ENCODE measurements at regions not wholly inside any gene's neighbourhood (a gene's known extent, or its start where the extent isn't known, plus 50 kb on each side); places are given as distances from the start of the nearest gene placed in this dataset.

DNA sequence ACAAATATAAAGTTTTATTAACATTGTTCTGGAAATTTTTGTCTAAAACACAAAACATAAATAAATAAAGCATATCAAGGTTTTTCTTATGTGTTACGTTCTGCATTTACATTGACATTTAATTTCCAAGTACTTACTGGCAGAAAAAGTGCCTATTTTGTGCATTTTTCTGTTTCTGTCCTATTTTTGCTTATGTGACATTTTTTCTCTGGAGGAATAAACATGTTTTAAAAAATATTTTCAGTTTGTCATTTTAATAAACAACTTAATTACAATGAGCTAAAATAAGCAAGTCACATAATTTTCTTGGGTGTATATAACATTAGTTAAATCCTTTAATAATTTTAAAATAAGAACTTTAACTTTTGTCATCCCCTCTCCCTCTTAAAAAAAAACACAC is 94.4 kb upstream of the HS3ST5 start:
- Histone ChIP-seq H3K9me3 (ENCODE audit: control insufficient read depth in 2 of 2, low read length in 2 of 2) (no peaks in the 10 kb centered on the region), H3K27ac (ENCODE audit: low read length) (no peak overlapping the region), H3K4me3 (ENCODE audit: low read length in 2 of 2) (no peak overlapping the region), H3K9ac (ENCODE audit: low read length in 2 of 2) (no peak overlapping the region), H3K27me3 (ENCODE audit: control insufficient read depth in 1 of 2, insufficient read depth in 2 of 2, low read length in 2 of 2) (no peaks in the 10 kb centered on the region), H3K4me1 (ENCODE audit: control insufficient read depth, insufficient read depth, low read length) (no peaks in the 10 kb centered on the region), H3K36me3 (ENCODE audit: control insufficient read depth in 2 of 2, insufficient read depth in 2 of 2, low read length in 2 of 2) (no peaks in the 10 kb centered on the region)

DNA sequence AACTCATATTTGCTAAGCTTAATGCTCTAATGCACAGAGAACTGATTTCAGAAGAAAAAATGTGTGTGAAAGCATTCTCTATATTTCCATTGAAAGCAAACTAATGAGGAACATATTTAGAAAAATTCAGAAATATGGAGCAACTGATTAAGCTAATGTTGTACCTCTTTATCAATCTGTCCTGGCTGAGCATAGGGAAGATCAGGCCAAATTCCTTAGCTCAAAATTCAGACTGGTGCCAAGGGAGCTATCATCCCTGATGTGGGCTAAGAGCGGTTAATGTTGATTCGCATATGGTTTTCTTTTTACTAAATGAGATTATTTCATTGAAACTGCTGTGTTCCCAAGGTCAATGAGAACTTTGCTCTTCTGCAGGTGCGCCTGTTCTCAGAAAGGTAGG is 93.9 kb upstream of the HS3ST5 start:
- H3K36me3 ChIP-seq (ENCODE audit: control insufficient read depth in 2 of 2, insufficient read depth in 2 of 2, low read length in 2 of 2), result no peaks in the 10 kb centered on the region
- H3K9ac ChIP-seq (ENCODE audit: low read length in 2 of 2), result no peak overlapping the region
- H3K9me3 ChIP-seq (ENCODE audit: control insufficient read depth in 2 of 2, low read length in 2 of 2), result no peaks in the 10 kb centered on the region
- H3K27ac ChIP-seq (ENCODE audit: low read length), result no peak overlapping the region
- no peaks in the 10 kb centered on the region for H3K4me1 ChIP-seq (ENCODE audit: control insufficient read depth, insufficient read depth, low read length)
- H3K27me3 ChIP-seq (ENCODE audit: control insufficient read depth in 1 of 2, insufficient read depth in 2 of 2, low read length in 2 of 2), result no peaks in the 10 kb centered on the region
- H3K4me3 ChIP-seq (ENCODE audit: low read length in 2 of 2), result no peak overlapping the region

DNA sequence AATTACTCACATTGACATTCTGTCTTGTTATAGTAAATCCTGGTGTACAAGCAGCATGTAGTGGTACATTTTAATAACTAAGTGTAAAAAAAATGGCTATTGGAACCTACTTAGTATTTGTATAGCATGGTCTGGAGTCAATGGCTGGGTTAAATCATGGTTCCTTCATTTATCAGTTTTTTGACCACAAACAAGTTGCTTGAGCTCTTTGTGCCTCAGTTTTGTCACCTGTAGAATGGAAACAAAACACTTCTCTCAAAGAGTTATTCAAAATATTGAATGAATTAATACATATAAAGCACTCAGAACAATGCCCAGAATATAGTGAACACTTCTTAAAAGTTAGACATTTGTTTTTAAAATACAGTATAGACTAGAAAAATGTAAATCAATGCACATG is 93.2 kb upstream of the HS3ST5 start:
- H3K4me1 ChIP-seq (ENCODE audit: control insufficient read depth, insufficient read depth, low read length), result no peaks in the 10 kb centered on the region
- H3K36me3 ChIP-seq (ENCODE audit: control insufficient read depth in 2 of 2, insufficient read depth in 2 of 2, low read length in 2 of 2), result no peaks in the 10 kb centered on the region
- H3K27ac ChIP-seq (ENCODE audit: low read length), result no peak overlapping the region
- no peak overlapping the region for H3K4me3 ChIP-seq (ENCODE audit: low read length in 2 of 2)
- H3K9ac ChIP-seq (ENCODE audit: low read length in 2 of 2), result no peak overlapping the region
- H3K9me3 ChIP-seq (ENCODE audit: control insufficient read depth in 2 of 2, low read length in 2 of 2), result no peaks in the 10 kb centered on the region
- H3K27me3 ChIP-seq (ENCODE audit: control insufficient read depth in 1 of 2, insufficient read depth in 2 of 2, low read length in 2 of 2), result no peaks in the 10 kb centered on the region

DNA sequence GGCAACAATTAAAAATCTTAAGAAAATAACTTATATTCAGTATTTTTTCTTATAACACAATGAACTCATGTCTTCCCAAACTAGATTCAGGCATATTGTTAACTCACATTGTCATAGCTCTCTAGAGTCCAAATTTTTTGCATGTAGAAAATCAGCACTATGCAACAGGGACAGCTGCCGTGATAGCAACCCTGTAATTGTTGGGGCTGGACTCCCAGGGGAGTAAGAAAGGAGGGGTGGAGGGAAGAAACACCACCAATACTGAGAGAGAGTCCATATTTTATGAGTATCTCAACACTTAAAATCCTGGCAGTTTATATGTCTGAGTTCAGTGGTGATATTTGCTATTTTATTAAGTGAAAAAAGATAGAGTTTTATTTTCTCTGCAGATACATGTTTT is 89.6 kb upstream of the HS3ST5 start:
- Histone ChIP-seq H3K36me3 (ENCODE audit: control insufficient read depth in 2 of 2, insufficient read depth in 2 of 2, low read length in 2 of 2) (no peaks in the 10 kb centered on the region), H3K9ac (ENCODE audit: low read length in 2 of 2) (no peak overlapping the region), H3K27me3 (ENCODE audit: control insufficient read depth in 1 of 2, insufficient read depth in 2 of 2, low read length in 2 of 2) (no peaks in the 10 kb centered on the region), H3K4me3 (ENCODE audit: low read length in 2 of 2) (no peak overlapping the region), H3K27ac (ENCODE audit: low read length) (no peak overlapping the region), H3K4me1 (ENCODE audit: control insufficient read depth, insufficient read depth, low read length) (no peaks in the 10 kb centered on the region), H3K9me3 (ENCODE audit: control insufficient read depth in 2 of 2, low read length in 2 of 2) (no peaks in the 10 kb centered on the region)

DNA sequence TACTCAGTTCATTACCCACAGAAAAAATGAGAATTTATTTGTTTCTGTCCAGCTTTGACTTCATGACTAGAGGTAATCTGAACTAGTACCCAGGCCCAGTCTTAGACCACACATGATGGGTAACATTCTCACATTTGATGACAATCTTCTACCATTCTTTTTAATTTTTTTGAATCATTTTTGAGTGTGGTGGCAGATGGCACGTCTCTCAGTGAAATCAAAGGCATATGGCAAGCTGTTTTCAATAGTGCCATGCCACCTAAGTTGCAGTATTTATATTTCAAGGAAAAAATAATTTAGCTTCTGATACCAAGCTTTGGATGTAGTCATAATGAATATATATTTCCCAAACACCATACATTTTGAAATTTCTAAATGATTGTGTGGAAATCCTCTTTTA is 88.8 kb upstream of the HS3ST5 start:
- H3K4me3 ChIP-seq (ENCODE audit: low read length in 2 of 2), result no peak overlapping the region
- no peaks in the 10 kb centered on the region for H3K36me3 ChIP-seq (ENCODE audit: control insufficient read depth in 2 of 2, insufficient read depth in 2 of 2, low read length in 2 of 2)
- no peak overlapping the region for H3K9ac ChIP-seq (ENCODE audit: low read length in 2 of 2)
- no peaks in the 10 kb centered on the region for H3K27me3 ChIP-seq (ENCODE audit: control insufficient read depth in 1 of 2, insufficient read depth in 2 of 2, low read length in 2 of 2)
- no peaks in the 10 kb centered on the region for H3K9me3 ChIP-seq (ENCODE audit: control insufficient read depth in 2 of 2, low read length in 2 of 2)
- no peaks in the 10 kb centered on the region for H3K4me1 ChIP-seq (ENCODE audit: control insufficient read depth, insufficient read depth, low read length)
- no peak overlapping the region for H3K27ac ChIP-seq (ENCODE audit: low read length)

DNA sequence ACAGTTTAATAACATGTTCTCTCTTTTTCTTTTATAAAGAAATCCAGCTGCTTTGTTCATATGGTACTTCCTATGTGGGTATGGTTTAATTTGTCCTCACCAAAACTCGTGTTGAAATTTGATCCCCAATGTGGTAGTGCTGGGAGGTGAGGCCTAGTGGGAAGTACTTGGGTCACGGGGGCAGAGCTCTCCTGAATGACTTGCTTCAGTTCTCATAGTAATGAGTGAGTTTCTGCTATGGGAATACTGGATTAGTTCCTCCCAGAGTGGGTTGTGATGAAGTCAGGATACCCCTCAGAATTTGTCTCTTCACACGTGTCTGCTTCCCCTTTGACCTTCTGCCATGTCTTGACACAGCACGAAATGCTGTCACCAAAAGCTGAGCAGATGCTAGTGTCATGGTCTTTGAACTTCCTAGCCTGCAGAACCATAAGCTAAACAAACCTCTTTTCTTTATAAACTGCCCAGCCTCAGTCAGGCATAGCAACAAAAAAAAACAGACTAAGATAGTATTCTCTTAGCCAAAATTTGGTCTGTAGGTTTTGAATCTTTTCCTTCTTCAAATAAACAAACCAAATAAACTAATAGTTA is 87.8 kb upstream of the HS3ST5 start:
- Histone ChIP-seq H3K27me3 (ENCODE audit: control insufficient read depth in 1 of 2, insufficient read depth in 2 of 2, low read length in 2 of 2) (no peaks in the 10 kb centered on the region), H3K9me3 (ENCODE audit: control insufficient read depth in 2 of 2, low read length in 2 of 2) (no peaks in the 10 kb centered on the region)

DNA sequence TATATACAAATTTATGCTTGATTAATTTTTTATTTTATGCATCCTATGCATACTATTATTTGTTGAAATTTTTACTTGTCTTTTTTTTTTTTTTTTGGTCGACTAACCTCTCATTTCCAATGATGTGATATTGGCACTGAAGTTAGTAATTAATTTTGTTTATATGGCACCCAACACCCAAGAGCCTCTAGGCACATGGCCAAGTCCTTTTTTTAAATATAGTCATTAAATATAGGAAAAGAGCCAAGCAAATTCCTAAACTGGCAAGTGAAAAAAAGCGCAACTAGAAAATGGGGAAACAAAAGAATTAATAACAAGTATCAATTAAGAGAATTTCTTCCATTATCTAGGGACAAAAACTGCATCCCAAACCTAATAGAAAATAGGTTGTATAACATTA is 85.5 kb upstream of the HS3ST5 start:
- Histone ChIP-seq H3K9me3 (ENCODE audit: control insufficient read depth in 2 of 2, low read length in 2 of 2) (no peaks in the 10 kb centered on the region), H3K9ac (ENCODE audit: low read length in 2 of 2) (no peak overlapping the region), H3K36me3 (ENCODE audit: control insufficient read depth in 2 of 2, insufficient read depth in 2 of 2, low read length in 2 of 2) (no peaks in the 10 kb centered on the region), H3K4me3 (ENCODE audit: low read length in 2 of 2) (no peak overlapping the region), H3K4me1 (ENCODE audit: control insufficient read depth, insufficient read depth, low read length) (no peaks in the 10 kb centered on the region), H3K27ac (ENCODE audit: low read length) (no peak overlapping the region), H3K27me3 (ENCODE audit: control insufficient read depth in 1 of 2, insufficient read depth in 2 of 2, low read length in 2 of 2) (no peaks in the 10 kb centered on the region)

More for the DNA sequence above, 87.8 kb upstream of the HS3ST5 start:
- Histone ChIP-seq H3K9ac (ENCODE audit: low read length in 2 of 2) (no peak overlapping the region), H3K4me1 (ENCODE audit: control insufficient read depth, insufficient read depth, low read length) (no peaks in the 10 kb centered on the region), H3K36me3 (ENCODE audit: control insufficient read depth in 2 of 2, insufficient read depth in 2 of 2, low read length in 2 of 2) (no peaks in the 10 kb centered on the region), H3K27ac (ENCODE audit: low read length) (no peak overlapping the region), H3K4me3 (ENCODE audit: low read length in 2 of 2) (no peak overlapping the region)

DNA sequence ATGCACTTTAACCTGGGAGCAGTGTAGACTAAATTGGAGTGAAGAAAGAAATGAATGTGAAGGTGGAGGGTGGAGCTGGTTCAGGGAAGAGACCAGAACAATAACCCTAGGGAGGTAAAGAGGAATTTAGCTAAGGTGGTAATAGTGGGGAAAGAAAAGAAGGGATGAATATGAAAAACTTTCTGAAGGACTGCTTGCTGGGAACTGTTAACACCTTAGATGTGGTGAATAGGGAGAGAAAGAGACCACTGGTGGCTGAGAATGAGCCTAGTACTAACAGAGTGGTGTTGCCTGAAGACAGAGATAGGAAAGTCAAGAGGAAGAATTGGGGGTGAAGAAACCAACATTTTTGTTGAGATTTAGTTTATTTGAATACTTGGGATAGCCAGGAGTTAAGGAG is 78.4 kb upstream of the HS3ST5 start:
- no peaks in the 10 kb centered on the region for H3K4me1 ChIP-seq (ENCODE audit: control insufficient read depth, insufficient read depth, low read length)
- no peaks in the 10 kb centered on the region for H3K36me3 ChIP-seq (ENCODE audit: control insufficient read depth in 2 of 2, insufficient read depth in 2 of 2, low read length in 2 of 2)
- no peak overlapping the region for H3K27ac ChIP-seq (ENCODE audit: low read length)
- H3K27me3 ChIP-seq (ENCODE audit: control insufficient read depth in 1 of 2, insufficient read depth in 2 of 2, low read length in 2 of 2), result no peaks in the 10 kb centered on the region
- no peak overlapping the region for H3K4me3 ChIP-seq (ENCODE audit: low read length in 2 of 2)
- no peak overlapping the region for H3K9ac ChIP-seq (ENCODE audit: low read length in 2 of 2)
- no peaks in the 10 kb centered on the region for H3K9me3 ChIP-seq (ENCODE audit: control insufficient read depth in 2 of 2, low read length in 2 of 2)

DNA sequence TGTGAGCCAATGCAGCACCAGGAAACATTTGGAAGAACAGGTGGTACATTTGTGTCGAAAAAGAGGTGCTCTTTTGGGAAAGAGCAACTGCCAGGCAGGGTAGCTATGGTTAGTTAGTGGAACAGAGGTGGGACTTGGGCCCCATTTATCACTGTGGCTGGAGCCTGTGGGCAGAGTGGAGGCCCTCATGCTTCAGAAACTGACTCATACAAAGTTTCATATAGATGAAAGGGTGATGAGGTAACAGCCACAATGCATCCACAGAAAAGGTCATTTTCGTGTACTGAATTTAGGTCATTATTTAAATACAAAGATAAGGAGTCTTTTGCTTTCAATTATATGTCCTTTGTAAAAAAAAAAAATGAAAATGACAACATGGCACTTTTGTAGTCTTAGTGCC is 76.4 kb upstream of the HS3ST5 start:
- Histone ChIP-seq H3K27ac (ENCODE audit: low read length) (no peak overlapping the region), H3K36me3 (ENCODE audit: control insufficient read depth in 2 of 2, insufficient read depth in 2 of 2, low read length in 2 of 2) (no peaks in the 10 kb centered on the region), H3K27me3 (ENCODE audit: control insufficient read depth in 1 of 2, insufficient read depth in 2 of 2, low read length in 2 of 2) (no peaks in the 10 kb centered on the region), H3K9me3 (ENCODE audit: control insufficient read depth in 2 of 2, low read length in 2 of 2) (no peaks in the 10 kb centered on the region), H3K4me3 (ENCODE audit: low read length in 2 of 2) (no peak overlapping the region), H3K4me1 (ENCODE audit: control insufficient read depth, insufficient read depth, low read length) (no peaks in the 10 kb centered on the region), H3K9ac (ENCODE audit: low read length in 2 of 2) (no peak overlapping the region)

DNA sequence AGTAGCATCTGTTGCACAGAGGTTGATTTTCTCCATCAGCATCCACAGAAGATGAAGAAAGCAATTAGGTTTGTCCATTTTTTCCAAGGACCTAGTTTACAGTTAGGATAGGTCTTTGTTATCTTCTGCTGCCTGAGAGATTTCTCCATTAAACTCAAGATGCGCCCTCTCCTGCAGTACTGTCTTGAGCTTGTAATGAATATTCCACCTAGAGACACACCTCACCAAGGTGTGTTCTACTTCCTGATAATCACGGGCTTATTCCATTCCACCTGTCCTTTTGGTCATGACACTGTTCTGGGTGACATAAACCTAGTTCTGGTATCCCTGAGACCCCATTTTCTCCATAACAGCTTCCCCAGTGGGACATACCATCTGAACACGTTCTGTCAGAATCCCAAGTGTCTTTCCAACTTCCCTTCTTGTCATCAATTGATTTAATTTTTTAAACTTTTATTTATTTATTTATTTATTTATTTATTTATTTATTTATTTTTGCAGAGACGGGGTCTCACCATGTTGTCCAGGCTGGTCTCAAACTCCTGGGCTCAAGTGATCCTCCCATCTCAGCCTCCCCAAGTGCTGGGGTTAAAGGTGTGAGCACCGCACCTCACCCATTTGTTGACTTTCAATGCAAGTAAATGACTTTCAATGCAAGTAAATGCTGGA is 75.6 kb upstream of the HS3ST5 start:
- no peak overlapping the region for H3K9ac ChIP-seq (ENCODE audit: low read length in 2 of 2)
- H3K4me1 ChIP-seq (ENCODE audit: control insufficient read depth, insufficient read depth, low read length), result no peaks in the 10 kb centered on the region
- no peak overlapping the region for H3K27ac ChIP-seq (ENCODE audit: low read length)
- no peaks in the 10 kb centered on the region for H3K27me3 ChIP-seq (ENCODE audit: control insufficient read depth in 1 of 2, insufficient read depth in 2 of 2, low read length in 2 of 2)
- H3K4me3 ChIP-seq (ENCODE audit: low read length in 2 of 2), result no peak overlapping the region
- H3K9me3 ChIP-seq (ENCODE audit: control insufficient read depth in 2 of 2, low read length in 2 of 2), result no peaks in the 10 kb centered on the region
- no peaks in the 10 kb centered on the region for H3K36me3 ChIP-seq (ENCODE audit: control insufficient read depth in 2 of 2, insufficient read depth in 2 of 2, low read length in 2 of 2)

DNA sequence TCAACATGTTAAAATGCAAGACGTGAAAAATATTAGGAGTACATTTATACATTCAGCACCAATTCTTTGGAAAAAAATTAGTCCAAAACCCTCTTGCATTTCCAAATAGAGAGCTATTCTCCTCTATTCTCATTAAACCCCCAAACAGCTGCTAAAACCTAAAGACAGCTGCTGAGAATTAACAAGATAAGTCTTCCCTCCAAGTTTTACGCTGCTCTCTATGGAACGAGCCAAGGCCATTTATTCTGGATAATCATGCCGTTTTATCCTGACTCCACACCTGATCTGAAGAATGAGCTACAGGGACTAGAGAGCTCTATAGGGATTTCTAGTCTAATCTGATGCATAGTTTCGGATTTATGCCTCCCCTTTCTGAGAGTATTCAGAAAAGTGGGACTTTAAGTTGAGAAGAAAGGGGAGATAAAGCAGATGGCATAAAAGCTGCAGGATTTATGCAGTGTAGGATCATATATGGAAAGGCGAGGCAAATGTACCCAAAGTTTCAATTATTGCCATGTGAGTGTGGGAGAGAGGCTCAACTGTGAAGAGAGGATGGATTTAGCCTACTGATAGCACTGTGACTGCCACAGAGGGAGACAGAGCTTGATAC is 64.7 kb upstream of the HS3ST5 start:
- Histone ChIP-seq H3K4me1 (ENCODE audit: control insufficient read depth, insufficient read depth, low read length) (no peaks in the 10 kb centered on the region), H3K36me3 (ENCODE audit: control insufficient read depth in 2 of 2, insufficient read depth in 2 of 2, low read length in 2 of 2) (no peaks in the 10 kb centered on the region), H3K27me3 (ENCODE audit: control insufficient read depth in 1 of 2, insufficient read depth in 2 of 2, low read length in 2 of 2) (no peaks in the 10 kb centered on the region), H3K4me3 (ENCODE audit: low read length in 2 of 2) (no peak overlapping the region), H3K27ac (ENCODE audit: low read length) (no peak overlapping the region), H3K9me3 (ENCODE audit: control insufficient read depth in 2 of 2, low read length in 2 of 2) (no peaks in the 10 kb centered on the region), H3K9ac (ENCODE audit: low read length in 2 of 2) (no peak overlapping the region)

All from stomach smooth muscle (tissue), 2 donors.